GM12878 (cell line): ENCODE measurements at regions not wholly inside any gene's neighbourhood (a gene's known extent, or its start where the extent isn't known, plus 50 kb on each side); places are given as distances from the start of the nearest gene placed in this dataset.

Experiments used
- ATAC-seq: fragments of 200-7000 bp; cut with Tn5 transposase; 3 replicates; pipeline ENCODE4 v1.9.1; 2020; ENCODE audit warnings: mild to moderate bottlenecking, moderate library complexity
- BruUV-seq: library from RNA; stranded (reverse); fragments of 400-500 nt; replicated peaks from 2 replicates; lab custom pipeline; 2021; lab: Mats Ljungman, UMichigan
- CTCF ChIA-PET: fragments of 300-600 bp; sonication (Branson Sonifier 250); formaldehyde crosslinking; extraction: SDS; loops from one replicate; lab custom pipeline; 2021; ENCODE audit warnings: inconsistent platforms; lab: Yijun Ruan, JAX
- POLR2A ChIA-PET: fragments of 350-600 bp; formaldehyde crosslinking; extraction: SDS; loops from one replicate; lab custom pipeline; 2021; ENCODE audit warnings: inconsistent platforms; lab: Charles Lee
- RAD21 ChIA-PET: fragments of 300-600 bp; sonication (Branson Sonifier 250); formaldehyde crosslinking; loops from one replicate; lab custom pipeline; 2023; ENCODE audit warnings: antibody characterized with exemption; ENCODE audit not compliant: unreplicated experiment; lab: Charles Lee
- SMC1A ChIA-PET: fragments of 300-600 bp; sonication (Branson Sonifier 250); formaldehyde crosslinking; loops from one replicate; lab custom pipeline; 2023; ENCODE audit not compliant: unreplicated experiment, uncharacterized antibody; lab: Charles Lee
- DNase-seq: peaks from one replicate; pipeline ENCODE4 v3.0.0-alpha.2; 2011; ENCODE audit warnings: low read depth, low spot score
- FAIRE-seq: peaks from 3 replicates; lab custom pipeline; 2011; peaks lifted over from hg19 to GRCh38; lab: Jason Lieb, UNC
- H2AFZ ChIP-seq: 2 replicates; pipeline ENCODE4 v1.6.0; 2011; ENCODE audit warnings: low read depth, low read length, control low read depth; ENCODE audit not compliant: control insufficient read depth
- H3K27ac ChIP-seq: 2 replicates; pipeline ENCODE4 v1.5.1; 2011; ENCODE audit warnings: control low read depth; ENCODE audit not compliant: control insufficient read depth, insufficient read depth
- H3K27me3 ChIP-seq, 2 experiments: replicated peaks in 1 of 2; 2 replicates each; pipeline versions ENCODE4 v1.6.0 to v1.6.1; 2011; ENCODE audit warnings: low read length in 1 of 2; ENCODE audit not compliant: control insufficient read depth in 2 of 2, insufficient read depth in 2 of 2
- H3K36me3 ChIP-seq, 2 experiments: 2 replicates each; pipeline ENCODE4 v1.5.1; 2011; ENCODE audit warnings: low read length in 1 of 2; ENCODE audit not compliant: control insufficient read depth in 2 of 2, insufficient read depth in 2 of 2
- H3K4me1 ChIP-seq: 2 replicates; pipeline ENCODE4 v1.6.1; 2011; ENCODE audit warnings: mild to moderate bottlenecking, low read length, moderate library complexity, mixed read lengths; ENCODE audit not compliant: control insufficient read depth, insufficient read depth
- H3K4me2 ChIP-seq: 2 replicates; pipeline ENCODE4 v1.6.0; 2011; ENCODE audit warnings: control low read depth; ENCODE audit not compliant: control insufficient read depth, insufficient read depth
- H3K4me3 ChIP-seq: fragments of 200-600 bp; sonication (generic); 2 replicates; pipeline ENCODE4 v1.5.1; 2016
- H3K79me2 ChIP-seq: 2 replicates; pipeline ENCODE4 v1.6.0; 2011; ENCODE audit warnings: low read length; ENCODE audit not compliant: control insufficient read depth, insufficient read depth
- H3K9ac ChIP-seq: 2 replicates; pipeline ENCODE4 v1.8.0; 2011; ENCODE audit warnings: low read length, control low read depth, mixed read lengths; ENCODE audit not compliant: control insufficient read depth, insufficient read depth
- H3K9me3 ChIP-seq: replicated peaks from 3 replicates; pipeline ENCODE4 v1.5.1; 2011; ENCODE audit warnings: mild to moderate bottlenecking, low read length; ENCODE audit not compliant: control insufficient read depth, insufficient read depth
- H4K20me1 ChIP-seq: 2 replicates; pipeline ENCODE4 v1.6.0; 2011; ENCODE audit not compliant: control insufficient read depth, insufficient read depth
- BHLHE40 ChIP-seq, 2 experiments: fragments of 450-650 bp in 1 of 2; IDR thresholded peaks; 2 replicates each; pipeline ENCODE4 v1.6.1; 2011 to 2017; ENCODE audit warnings: low read depth in 2 of 2, borderline replicate concordance in 1 of 2, improper control_type of control experiment in 1 of 2, low read length in 1 of 2, mild to moderate bottlenecking in 1 of 2
- BRCA1 ChIP-seq: IDR thresholded peaks from 2 replicates; pipeline ENCODE4 v1.6.1; 2011; ENCODE audit warnings: low read depth, low read length, improper control_type of control experiment
- ETV6 ChIP-seq, 2 experiments: fragments of 450-650 bp in 1 of 2; IDR thresholded peaks in 1 of 2; conservative IDR thresholded peaks in 1 of 2; 2 replicates each; pipeline ENCODE4 v1.6.1; 2014; ENCODE audit warnings: antibody characterized with exemption in 1 of 2, borderline replicate concordance in 1 of 2, low read depth in 1 of 2, mild to moderate bottlenecking in 1 of 2, moderate library complexity in 1 of 2
- LARP7 ChIP-seq: fragments of 450-650 bp; IDR thresholded peaks from 2 replicates; pipeline ENCODE4 v1.6.1; 2017; ENCODE audit warnings: mild to moderate bottlenecking
- MTA3 ChIP-seq: IDR thresholded peaks from 2 replicates; pipeline ENCODE4 v1.6.1; 2012; ENCODE audit warnings: low read length, inconsistent platforms, borderline replicate concordance
- MXI1 ChIP-seq: fragments of 150-350 bp; IDR thresholded peaks from 2 replicates; pipeline ENCODE4 v1.6.1; 2011; ENCODE audit warnings: low read depth, mild to moderate bottlenecking, inconsistent platforms, low read length, improper control_type of control experiment
- POLR2AphosphoS5 ChIP-seq: IDR thresholded peaks from 2 replicates; pipeline ENCODE4 v1.6.1; 2011; ENCODE audit warnings: mild to moderate bottlenecking, low read length, inconsistent platforms
- RBBP5 ChIP-seq: fragments of 200-600 bp; sonication (generic); conservative IDR thresholded peaks from 2 replicates; pipeline ENCODE4 v1.6.1; 2016
- SIX5 ChIP-seq: IDR thresholded peaks from 2 replicates; pipeline ENCODE4 v1.6.1; 2011; ENCODE audit warnings: mild to moderate bottlenecking, low read depth, low read length, moderate library complexity; ENCODE audit not compliant: severe bottlenecking
- SP1 ChIP-seq: IDR thresholded peaks from one replicate; pipeline ENCODE4 v1.6.1; 2011; ENCODE audit warnings: low read depth, low read length
- STAT1 ChIP-seq: fragments of 450-650 bp; conservative IDR thresholded peaks from 2 replicates; pipeline ENCODE4 v1.6.1; 2014; ENCODE audit warnings: antibody characterized with exemption, mild to moderate bottlenecking
- TAF1 ChIP-seq: IDR thresholded peaks from 2 replicates; pipeline ENCODE4 v1.6.1; 2011; ENCODE audit warnings: mild to moderate bottlenecking, low read depth, low read length, borderline replicate concordance
- TCF3 ChIP-seq: IDR thresholded peaks from 2 replicates; pipeline ENCODE4 v1.6.1; 2012; ENCODE audit warnings: low read depth, mild to moderate bottlenecking, low read length, borderline replicate concordance; ENCODE audit not compliant: insufficient read depth
- ZNF217 ChIP-seq: fragments of 450-650 bp; IDR thresholded peaks from 2 replicates; pipeline ENCODE4 v1.6.1; 2017; ENCODE audit warnings: antibody characterized with exemption, mild to moderate bottlenecking
- ZSCAN29 ChIP-seq: fragments of 450-650 bp; IDR thresholded peaks from 2 replicates; pipeline ENCODE4 v1.6.1; 2017; ENCODE audit warnings: mild to moderate bottlenecking, moderate library complexity
- WGBS: methylation state at CpG from one replicate; pipeline ENCODE4 v1.1.6; 2016; ENCODE audit warnings: low lambda C conversion rate; ENCODE audit not compliant: insufficient replicate concordance, insufficient coverage; ENCODE audit errors: missing lambda C conversion rate; 5-methylcytosine and 5-hydroxymethylcytosine counted together
- in situ Hi-C: fragments of 300-500 bp; cut with MboI; formaldehyde crosslinking; loops from 9 replicates; pipeline ENCODE4 v1.14.3; 2018; ENCODE audit warnings: mixed read lengths
- intact Hi-C: fragments of 100-400 bp; cut with micrococcal nuclease; formaldehyde crosslinking; loops from one replicate; pipeline ENCODE4 v1.14.2; 2022; ENCODE audit not compliant: unreplicated experiment

DNA sequence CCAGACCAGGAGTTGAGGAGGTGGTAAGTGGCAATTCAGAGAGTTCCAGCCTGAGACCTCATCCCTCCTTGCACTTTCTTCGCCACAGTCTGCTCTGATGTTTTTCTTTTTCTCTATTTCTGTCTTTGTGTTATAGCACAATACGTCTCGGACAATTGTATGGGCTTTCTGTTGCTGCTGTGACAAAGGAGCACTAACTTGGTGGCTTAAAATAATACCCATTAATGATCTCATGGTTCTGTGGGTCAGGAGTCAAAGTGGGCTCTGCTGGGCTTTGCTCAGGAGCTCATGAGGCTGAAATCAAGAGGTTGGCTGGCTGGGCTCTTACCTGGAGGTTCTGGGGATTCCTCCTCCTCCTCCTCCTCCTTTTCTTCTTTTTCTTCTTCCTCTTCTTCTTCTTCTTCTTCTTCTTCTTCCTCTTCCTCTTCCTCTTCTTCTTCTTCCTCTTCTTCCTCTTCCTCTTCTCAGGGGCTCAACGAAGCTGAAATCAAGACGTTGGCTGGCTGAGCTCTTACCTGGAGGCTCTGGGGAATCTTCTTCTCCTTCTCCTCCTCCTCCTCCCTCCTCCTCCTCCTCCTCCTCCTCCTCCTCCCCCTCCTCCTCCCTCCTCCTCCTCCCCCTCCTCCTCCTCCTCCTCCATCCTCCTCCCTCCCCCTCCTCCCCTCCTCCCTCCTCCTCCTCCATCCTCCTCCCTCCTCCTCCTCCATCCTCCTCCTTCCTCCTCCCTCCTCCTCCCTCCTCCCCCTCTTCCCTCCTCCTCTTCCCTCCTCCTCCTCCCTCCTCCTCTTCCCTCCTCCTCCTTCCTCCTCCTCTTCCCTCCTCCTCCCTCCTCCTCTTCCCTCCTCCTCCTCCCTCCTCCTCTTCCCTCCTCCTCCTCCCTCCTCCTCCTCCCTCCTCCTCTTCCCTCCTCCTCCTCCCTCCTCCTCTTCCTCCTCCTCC is 104.0 kb downstream of the GATA6 start:
- ChIA-PET CTCF (no interaction called here), RAD21 (interaction anchor here (0.7 kb wide), 1 partner anchor 763 kb away, joined by 3 read pairs; no protein-coding TSS in a partner anchor), POLR2A (no interaction called here), SMC1A (no interaction called here)
- no peak overlapping the region for H3K4me3 ChIP-seq
- H3K4me1 ChIP-seq = no peaks in the 10 kb centered on the region
- TF ChIP-seq LARP7 (no peak), TCF3 (no peak)
- H3K9me3 ChIP-seq = no peaks in the 10 kb centered on the region
- no peak overlapping the region for H3K27ac ChIP-seq
- no peaks in the 10 kb centered on the region for H3K79me2 ChIP-seq
- H2AFZ ChIP-seq = no peak overlapping the region
- DNase-seq = no peak
- no peaks in the 10 kb centered on the region for H3K36me3 ChIP-seq
- in situ Hi-C loops (no loop called here), intact Hi-C loops (no loop called here)
- no peak for ATAC-seq
- no peaks in the 10 kb centered on the region for H4K20me1 ChIP-seq
- no peak overlapping the region for H3K4me2 ChIP-seq
- H3K27me3 ChIP-seq = no peaks in the 10 kb centered on the region
- no TSS peak for BruUV-seq
- FAIRE-seq = no peak
- WGBS = 26% methylated on average over 5 of the region's 5 CpGs
- no peak overlapping the region for H3K9ac ChIP-seq

- H3K36me3 ChIP-seq = no peaks in the 10 kb centered on the region
- intact Hi-C loops (no loop called here), in situ Hi-C loops (no loop called here)
- H4K20me1 ChIP-seq = no peaks in the 10 kb centered on the region
- RAD21 ChIA-PET = no interaction called here
- POLR2A ChIA-PET = no interaction called here
- ATAC-seq = no peak
- no peaks in the 10 kb centered on the region for H3K4me1 ChIP-seq
- SMC1A ChIA-PET = no interaction called here
- TF ChIP-seq ETV6 (conservative IDR thresholded peaks at IDR 0.05 in 1 of 2, IDR thresholded peaks at IDR 0.05 in 1 of 2; ENCODE audit: borderline replicate concordance in 1 of 2, low read depth in 1 of 2) (no peak), BHLHE40 (IDR thresholded peaks at IDR 0.05; ENCODE audit: borderline replicate concordance in 1 of 2, low read depth in 2 of 2, low read length in 1 of 2) (no peak), TAF1 (no peak), BRCA1 (no peak), STAT1 (no peak), MXI1 (no peak), ZNF217 (no peak), RBBP5 (no peak), SP1 (no peak), SIX5 (no peak), POLR2AphosphoS5 (no peak), MTA3 (no peak), ZSCAN29 (no peak)
- no peak overlapping the region for H3K4me3 ChIP-seq
- CTCF ChIA-PET = no interaction called here
- FAIRE-seq = no peak
- H3K4me2 ChIP-seq = no peak overlapping the region
- no peak overlapping the region for H3K9ac ChIP-seq
- no peak overlapping the region for H3K27ac ChIP-seq
- no peaks in the 10 kb centered on the region for H3K9me3 ChIP-seq
- BruUV-seq = no TSS peak
- no peak overlapping the region for H2AFZ ChIP-seq
- H3K27me3 ChIP-seq = no peaks in the 10 kb centered on the region
- DNase-seq = no peak
- no peaks in the 10 kb centered on the region for H3K79me2 ChIP-seq
Measured at GRCh38 chr18:22272242-22272641, 102.9 kb downstream of the GATA6 start.
